Skeletal muscle tissue (tissue), 1 donor: ENCODE measurements at regions not wholly inside any gene's neighbourhood (a gene's known extent, or its start where the extent isn't known, plus 50 kb on each side); places are given as distances from the start of the nearest gene placed in this dataset. TPM values are rescaled to one million over a fixed set of nuclear protein-coding genes. Genes with fewer than 3 reads are reported as not detected.

ENCODE experiments used
- small RNA-seq: library from RNA; depleted of rRNA; stranded (forward); fragments of <200 nt; gene quantifications from one replicate; pipeline ENCODE3, GENCODE V24; 2014

Small RNA genes lying in the stretch of these regions (small RNA-seq; reads per million reads assigned to genes)
- gene RNA5SP311 = not detected
